ENCODE measurements at regions not wholly inside any gene's neighbourhood (a gene's known extent, or its start where the extent isn't known, plus 50 kb on each side); places are given as distances from the start of the nearest gene placed in this dataset.

GRCh38 chr16:35599429-35600160 lies 2140.2 kb downstream of the TP53TG3F start:
- TF ChIP-seq CTCF (IDR thresholded peaks at IDR 0.05; ENCODE audit: low read depth, low read length) = no peak
- TF ChIP-seq EZH2phosphoT487 (IDR thresholded peaks at IDR 0.05; ENCODE audit: low read depth) = no peak

Measured in OCI-LY3 (cell line).